ENCODE measurements at regions not wholly inside any gene's neighbourhood (a gene's known extent, or its start where the extent isn't known, plus 50 kb on each side); places are given as distances from the start of the nearest gene placed in this dataset.

DNA sequence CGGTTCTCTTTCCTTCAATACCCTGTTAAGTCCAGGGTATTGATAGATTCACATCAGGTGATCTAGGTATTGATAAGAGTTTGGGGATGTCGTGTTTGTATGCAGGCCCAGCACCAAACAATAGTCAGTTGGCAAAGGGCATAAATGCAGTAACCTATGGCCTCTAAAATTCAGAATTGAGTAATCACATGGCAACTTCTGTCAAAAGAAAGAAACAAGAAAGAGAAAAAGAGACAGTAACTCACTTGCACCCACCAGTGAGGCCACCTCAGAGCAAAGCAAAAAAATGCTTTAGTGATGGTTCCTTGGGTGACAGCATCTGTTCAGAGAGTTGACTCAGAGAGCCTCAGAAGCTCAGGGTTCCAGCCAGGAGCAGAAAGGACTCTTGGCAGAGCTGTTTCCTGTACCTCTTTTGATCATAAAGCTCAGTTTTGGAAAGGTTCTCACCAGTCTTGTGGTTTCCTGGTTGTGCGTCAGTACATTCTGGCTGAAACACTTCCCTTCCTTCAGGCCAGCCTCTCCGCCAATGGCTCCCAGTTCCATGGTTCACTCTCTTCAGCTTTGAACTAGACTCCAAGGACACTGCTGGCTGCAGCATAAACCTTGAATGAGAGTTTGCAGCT, 70.1 kb upstream of the GORAB start:
- TF ChIP-seq, protein P1, sequence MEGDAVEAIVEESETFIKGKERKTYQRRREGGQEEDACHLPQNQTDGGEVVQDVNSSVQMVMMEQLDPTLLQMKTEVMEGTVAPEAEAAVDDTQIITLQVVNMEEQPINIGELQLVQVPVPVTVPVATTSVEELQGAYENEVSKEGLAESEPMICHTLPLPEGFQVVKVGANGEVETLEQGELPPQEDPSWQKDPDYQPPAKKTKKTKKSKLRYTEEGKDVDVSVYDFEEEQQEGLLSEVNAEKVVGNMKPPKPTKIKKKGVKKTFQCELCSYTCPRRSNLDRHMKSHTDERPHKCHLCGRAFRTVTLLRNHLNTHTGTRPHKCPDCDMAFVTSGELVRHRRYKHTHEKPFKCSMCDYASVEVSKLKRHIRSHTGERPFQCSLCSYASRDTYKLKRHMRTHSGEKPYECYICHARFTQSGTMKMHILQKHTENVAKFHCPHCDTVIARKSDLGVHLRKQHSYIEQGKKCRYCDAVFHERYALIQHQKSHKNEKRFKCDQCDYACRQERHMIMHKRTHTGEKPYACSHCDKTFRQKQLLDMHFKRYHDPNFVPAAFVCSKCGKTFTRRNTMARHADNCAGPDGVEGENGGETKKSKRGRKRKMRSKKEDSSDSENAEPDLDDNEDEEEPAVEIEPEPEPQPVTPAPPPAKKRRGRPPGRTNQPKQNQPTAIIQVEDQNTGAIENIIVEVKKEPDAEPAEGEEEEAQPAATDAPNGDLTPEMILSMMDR (IDR thresholded peaks at IDR 0.05; ENCODE audit: insufficient read depth, low read length, severe bottlenecking) = no peak
- FAIRE-seq = no peak
- DNase-seq (ENCODE audit: low read depth) = peak; percentile 5
- H3K4me3 ChIP-seq (ENCODE audit: low read depth, low read length) = no peak overlapping the region
- no peaks in the 10 kb centered on the region for H3K27me3 ChIP-seq (ENCODE audit: control insufficient read depth, insufficient read depth, low read length)
- no peaks in the 10 kb centered on the region for H3K36me3 ChIP-seq (ENCODE audit: control insufficient read depth, insufficient read depth, low read length)

DNA sequence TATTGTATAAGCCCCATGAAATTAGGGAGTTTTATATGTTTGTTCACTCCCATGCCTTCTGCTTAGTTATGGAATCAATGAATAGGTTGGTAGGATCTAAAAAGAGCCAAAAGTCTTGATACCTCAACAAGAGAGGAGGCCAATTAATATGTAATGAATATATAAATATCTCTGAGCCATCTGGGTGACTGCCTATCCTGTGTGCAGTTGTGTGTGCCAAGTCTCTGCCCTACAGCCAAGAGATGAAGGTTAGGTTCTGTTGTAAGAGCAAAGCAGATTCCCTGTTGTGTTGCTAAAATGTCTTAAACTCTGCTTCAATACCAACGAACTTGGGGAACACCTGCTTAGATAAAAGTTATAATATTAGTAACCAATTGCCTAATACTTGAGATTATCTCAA, 61.8 kb upstream of the GORAB start:
- Histone ChIP-seq H3K36me3 (ENCODE audit: control insufficient read depth, insufficient read depth, low read length) (no peaks in the 10 kb centered on the region), H3K27me3 (ENCODE audit: control insufficient read depth, insufficient read depth, low read length) (no peaks in the 10 kb centered on the region), H3K4me3 (ENCODE audit: low read depth, low read length) (no peak overlapping the region)
- TF ChIP-seq, protein P1 (IDR thresholded peaks at IDR 0.05; ENCODE audit: insufficient read depth, low read length, severe bottlenecking) = no peak
- DNase-seq (ENCODE audit: low read depth) (no peak), FAIRE-seq (no peak)

DNA sequence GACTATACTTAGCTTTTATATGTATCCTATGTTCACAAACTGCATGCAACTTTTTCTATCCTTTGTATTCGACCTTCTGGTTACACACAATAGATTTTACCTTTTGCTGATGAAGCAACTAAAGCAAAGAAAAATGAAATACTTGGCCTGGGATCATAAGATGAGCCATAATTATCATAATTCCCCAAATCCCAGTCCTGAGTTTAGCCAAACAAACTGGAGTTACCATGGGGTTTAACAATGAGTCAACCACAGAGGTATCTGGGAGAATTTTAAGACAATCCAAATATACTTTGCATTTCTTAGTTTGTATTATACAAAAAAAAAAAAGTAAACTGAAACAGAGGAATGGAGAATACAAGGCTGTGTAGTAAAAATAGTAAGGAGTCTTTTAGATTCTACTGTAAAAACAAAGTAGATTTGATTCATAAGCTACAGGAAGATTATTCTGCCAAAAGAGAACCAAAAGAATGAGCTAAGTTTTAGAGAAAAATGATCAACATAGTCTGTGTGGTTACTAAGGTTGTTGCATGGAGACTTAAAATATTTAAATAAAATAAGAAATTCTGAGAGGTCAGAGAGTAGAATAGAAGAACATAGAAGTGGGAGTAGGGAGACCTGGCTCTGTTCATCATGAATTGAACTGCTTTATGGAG, 60.4 kb upstream of the GORAB start:
- Histone ChIP-seq H3K27me3 (ENCODE audit: control insufficient read depth, insufficient read depth, low read length) (no peaks in the 10 kb centered on the region), H3K4me3 (ENCODE audit: low read depth, low read length) (no peak overlapping the region), H3K36me3 (ENCODE audit: control insufficient read depth, insufficient read depth, low read length) (no peaks in the 10 kb centered on the region)
- DNase-seq (ENCODE audit: low read depth) (no peak), FAIRE-seq (no peak)
- TF ChIP-seq, protein P1 (IDR thresholded peaks at IDR 0.05; ENCODE audit: insufficient read depth, low read length, severe bottlenecking) = no peak

DNA sequence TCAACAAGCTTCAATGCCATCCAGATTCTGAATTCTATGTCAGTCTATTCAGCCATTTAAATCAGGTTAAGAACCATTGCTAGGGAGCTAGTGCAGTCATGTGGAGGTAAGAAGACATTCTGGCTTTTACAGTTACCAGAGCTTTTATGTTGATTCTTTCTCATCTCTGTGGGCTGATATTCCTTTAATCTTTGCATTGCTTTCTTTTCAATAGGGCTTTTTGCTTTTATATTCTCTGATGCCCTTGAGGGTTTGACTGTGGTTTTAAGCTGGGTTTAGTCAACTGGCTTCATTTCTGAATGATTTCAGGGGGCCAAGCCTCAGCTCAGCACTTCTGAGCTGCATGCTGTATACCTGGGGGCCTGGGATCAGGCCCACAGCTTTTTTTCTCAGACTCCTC, 51.0 kb upstream of the GORAB start:
- FAIRE-seq (no peak), DNase-seq (ENCODE audit: low read depth) (no peak)
- Histone ChIP-seq H3K27me3 (ENCODE audit: control insufficient read depth, insufficient read depth, low read length) (no peaks in the 10 kb centered on the region), H3K36me3 (ENCODE audit: control insufficient read depth, insufficient read depth, low read length) (no peaks in the 10 kb centered on the region), H3K4me3 (ENCODE audit: low read depth, low read length) (no peak overlapping the region)
- TF ChIP-seq, protein P1 (IDR thresholded peaks at IDR 0.05; ENCODE audit: insufficient read depth, low read length, severe bottlenecking) = no peak

Measured in bronchial epithelial cell (primary cell).